ENCODE measurements at regions not wholly inside any gene's neighbourhood (a gene's known extent, or its start where the extent isn't known, plus 50 kb on each side); places are given as distances from the start of the nearest gene placed in this dataset.

- TF ChIP-seq CTCF (IDR thresholded peaks at IDR 0.05) = no peak
- no peak for TF ChIP-seq POLR2A (IDR thresholded peaks at IDR 0.05)
Observed at GRCh38 chr13:106433066-106433465, 102.4 kb downstream of the EFNB2 start.
